ENCODE measurements at regions not wholly inside any gene's neighbourhood (a gene's known extent, or its start where the extent isn't known, plus 50 kb on each side); places are given as distances from the start of the nearest gene placed in this dataset.

- TF ChIP-seq TAF1 (IDR thresholded peaks at IDR 0.05; ENCODE audit: borderline replicate concordance, low read depth, low read length) (no peak), POLR2A (IDR thresholded peaks at IDR 0.05; ENCODE audit: low read depth, low read length) (no peak), POLR2AphosphoS5 (IDR thresholded peaks at IDR 0.05; ENCODE audit: low read depth, low read length) (no peak)
- no peak for FAIRE-seq
- DNase-seq (ENCODE audit: insufficient read length), result no peak
Measured at GRCh38 chr6:6891949-6892461, 215.8 kb upstream of the RREB1 start.

DNA sequence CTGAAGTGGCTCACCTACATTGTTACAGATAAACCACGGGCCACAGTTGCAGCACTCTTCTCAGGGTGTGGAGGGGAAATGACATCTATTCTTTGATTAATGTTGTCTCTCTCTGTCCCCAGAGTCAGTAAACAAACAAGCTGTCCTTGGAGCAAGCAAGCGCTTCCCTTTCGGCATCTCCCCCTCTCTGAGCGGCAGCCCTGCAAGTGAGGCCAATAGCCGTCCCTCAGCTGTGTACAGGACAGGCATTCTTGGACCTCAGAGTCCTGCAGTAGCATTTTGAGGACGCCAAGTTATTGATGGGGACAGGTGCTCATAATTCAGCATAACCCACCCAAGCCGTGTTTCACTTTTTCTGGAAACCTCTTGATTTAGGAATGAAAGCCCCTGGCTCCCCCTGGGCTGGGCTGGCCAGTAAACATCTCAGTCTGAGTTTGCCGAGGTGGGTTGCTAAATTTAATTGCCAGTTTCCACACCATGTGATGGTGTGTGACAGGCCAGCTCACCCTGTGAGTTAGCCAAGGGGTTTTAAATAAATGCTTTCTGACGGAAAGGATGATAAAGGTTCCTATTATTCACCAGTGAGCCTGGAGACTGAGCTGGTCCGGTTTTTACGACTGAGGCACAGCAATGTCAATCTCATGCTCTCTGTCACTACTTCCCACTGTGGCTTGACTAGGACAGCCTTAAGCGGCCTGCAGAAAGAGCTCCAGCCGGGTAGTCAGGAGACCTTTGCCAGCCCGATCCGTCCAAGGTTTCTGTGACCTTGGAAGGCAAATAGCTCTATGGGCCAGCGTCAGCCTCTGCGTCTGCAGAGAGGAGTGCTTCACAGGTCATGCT, 214.8 kb upstream of the RREB1 start:
- no peak for FAIRE-seq
- no peak for DNase-seq (ENCODE audit: insufficient read length)

DNA sequence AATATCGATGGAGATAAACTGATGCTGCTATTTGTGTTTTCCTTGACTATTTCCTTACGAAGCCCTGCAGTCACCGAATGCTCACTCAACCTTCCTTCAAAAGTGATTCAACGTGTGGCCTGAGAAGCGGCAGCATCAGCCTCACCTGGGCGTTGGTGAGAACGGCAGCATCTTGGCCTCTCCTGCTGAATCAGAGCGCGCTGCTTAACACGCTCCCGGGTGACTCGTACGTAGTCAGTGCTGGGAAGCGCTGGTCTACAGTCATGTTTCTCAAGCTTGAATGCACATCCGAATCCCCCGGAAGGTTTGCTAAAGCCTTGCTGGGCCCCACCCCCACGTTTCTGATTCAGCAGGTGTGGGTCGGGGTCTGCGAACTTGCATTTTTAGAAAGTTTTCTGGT, 214.1 kb upstream of the RREB1 start:
- no peak for FAIRE-seq
- no peak for DNase-seq (ENCODE audit: insufficient read length)
- TF ChIP-seq TAF1 (IDR thresholded peaks at IDR 0.05; ENCODE audit: borderline replicate concordance, low read depth, low read length), result no peak
- no peak for TF ChIP-seq POLR2AphosphoS5 (IDR thresholded peaks at IDR 0.05; ENCODE audit: low read depth, low read length)
- TF ChIP-seq POLR2A (IDR thresholded peaks at IDR 0.05; ENCODE audit: low read depth, low read length), result no peak

More for the DNA sequence above, 214.8 kb upstream of the RREB1 start:
- TF ChIP-seq POLR2AphosphoS5 (IDR thresholded peaks at IDR 0.05; ENCODE audit: low read depth, low read length) (no peak), POLR2A (IDR thresholded peaks at IDR 0.05; ENCODE audit: low read depth, low read length) (no peak), TAF1 (IDR thresholded peaks at IDR 0.05; ENCODE audit: borderline replicate concordance, low read depth, low read length) (no peak)

DNA sequence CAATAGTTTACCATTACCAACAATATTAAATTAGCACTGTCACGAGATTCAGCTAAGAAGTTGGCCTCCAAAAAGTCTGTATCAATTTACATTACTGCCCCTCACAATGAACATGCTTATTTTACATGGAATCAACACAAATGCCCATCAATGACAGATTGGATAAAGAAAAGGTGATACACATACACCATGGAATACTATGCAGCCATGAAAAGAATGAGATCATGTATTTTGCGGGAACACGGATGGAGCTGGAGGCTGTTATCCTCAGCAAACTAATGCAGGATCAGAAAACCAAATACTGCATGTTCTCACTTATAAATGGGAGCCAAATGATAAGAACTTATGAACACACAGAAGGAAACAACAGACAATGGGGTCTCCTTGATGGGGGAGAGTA, 211.8 kb upstream of the RREB1 start:
- no peak for TF ChIP-seq POLR2AphosphoS5 (IDR thresholded peaks at IDR 0.05; ENCODE audit: low read depth, low read length)
- no peak for TF ChIP-seq POLR2A (IDR thresholded peaks at IDR 0.05; ENCODE audit: low read depth, low read length)
- TF ChIP-seq TAF1 (IDR thresholded peaks at IDR 0.05; ENCODE audit: borderline replicate concordance, low read depth, low read length), result no peak
- FAIRE-seq, result no peak

GRCh38 chr6:6897140-6897539, 210.6 kb upstream of the RREB1 start:
- TF ChIP-seq POLR2AphosphoS5 (IDR thresholded peaks at IDR 0.05; ENCODE audit: low read depth, low read length), result no peak
- no peak for TF ChIP-seq TAF1 (IDR thresholded peaks at IDR 0.05; ENCODE audit: borderline replicate concordance, low read depth, low read length)
- TF ChIP-seq POLR2A (IDR thresholded peaks at IDR 0.05; ENCODE audit: low read depth, low read length), result no peak
- FAIRE-seq (no peak), DNase-seq (ENCODE audit: insufficient read length) (no peak)

More for the DNA sequence above, 211.8 kb upstream of the RREB1 start:
- no peak for DNase-seq (ENCODE audit: insufficient read length)

GRCh38 chr6:6900569-6901204, 207.1 kb upstream of the RREB1 start:
- FAIRE-seq (no peak), DNase-seq (ENCODE audit: insufficient read length) (no peak)
- TF ChIP-seq POLR2AphosphoS5 (IDR thresholded peaks at IDR 0.05; ENCODE audit: low read depth, low read length) (no peak), POLR2A (IDR thresholded peaks at IDR 0.05; ENCODE audit: low read depth, low read length) (no peak), TAF1 (IDR thresholded peaks at IDR 0.05; ENCODE audit: borderline replicate concordance, low read depth, low read length) (no peak)

DNA sequence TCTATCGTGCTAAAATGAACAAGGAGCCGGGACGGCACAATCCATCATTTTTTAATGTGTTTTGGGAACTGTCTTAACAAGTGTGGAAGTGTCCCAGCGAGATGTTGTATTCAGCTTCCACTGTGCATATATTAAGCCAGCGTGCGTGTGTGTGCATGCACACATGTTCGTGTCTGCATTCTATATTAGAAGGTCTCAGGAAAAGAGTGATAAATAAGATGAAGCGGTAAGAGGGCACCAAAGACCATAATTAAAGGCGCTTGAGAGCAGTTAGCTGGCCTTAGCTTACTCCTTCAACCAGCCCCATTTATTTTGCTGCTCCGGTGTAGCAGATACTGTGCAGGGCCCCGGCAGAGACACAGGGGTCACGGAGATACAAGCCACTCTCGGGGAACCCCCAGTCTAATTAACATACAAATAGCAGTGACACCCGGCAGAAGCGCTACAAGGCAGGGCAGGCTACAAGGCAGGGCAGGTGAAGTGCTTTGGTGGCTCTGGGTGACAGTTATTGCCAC, 206.5 kb upstream of the RREB1 start:
- DNase-seq (ENCODE audit: insufficient read length) (no peak), FAIRE-seq (no peak)
- TF ChIP-seq POLR2A (IDR thresholded peaks at IDR 0.05; ENCODE audit: low read depth, low read length), result no peak
- no peak for TF ChIP-seq TAF1 (IDR thresholded peaks at IDR 0.05; ENCODE audit: borderline replicate concordance, low read depth, low read length)
- TF ChIP-seq POLR2AphosphoS5 (IDR thresholded peaks at IDR 0.05; ENCODE audit: low read depth, low read length), result no peak

DNA sequence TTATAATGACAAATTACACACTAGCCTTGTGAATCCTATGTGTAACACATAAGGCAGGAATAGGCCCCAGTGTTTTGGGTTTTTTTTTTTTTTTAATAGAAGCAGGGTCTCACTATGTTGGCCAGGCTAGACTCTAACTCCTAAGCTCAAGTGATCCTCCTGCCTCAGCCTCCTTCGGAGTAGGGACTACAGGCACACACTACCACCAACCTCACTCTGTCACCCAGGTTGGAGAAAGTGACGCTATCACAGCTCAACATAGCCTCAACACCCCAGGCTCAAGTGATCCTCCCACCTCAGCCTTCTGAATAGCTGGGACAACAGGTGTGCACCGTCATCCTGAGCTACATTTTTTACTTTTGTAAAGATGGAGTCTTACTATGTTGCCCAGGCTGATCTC, 205.8 kb upstream of the RREB1 start:
- no peak for TF ChIP-seq TAF1 (IDR thresholded peaks at IDR 0.05; ENCODE audit: borderline replicate concordance, low read depth, low read length)
- no peak for TF ChIP-seq POLR2A (IDR thresholded peaks at IDR 0.05; ENCODE audit: low read depth, low read length)
- no peak for TF ChIP-seq POLR2AphosphoS5 (IDR thresholded peaks at IDR 0.05; ENCODE audit: low read depth, low read length)
- DNase-seq (ENCODE audit: insufficient read length) (no peak), FAIRE-seq (no peak)

DNA sequence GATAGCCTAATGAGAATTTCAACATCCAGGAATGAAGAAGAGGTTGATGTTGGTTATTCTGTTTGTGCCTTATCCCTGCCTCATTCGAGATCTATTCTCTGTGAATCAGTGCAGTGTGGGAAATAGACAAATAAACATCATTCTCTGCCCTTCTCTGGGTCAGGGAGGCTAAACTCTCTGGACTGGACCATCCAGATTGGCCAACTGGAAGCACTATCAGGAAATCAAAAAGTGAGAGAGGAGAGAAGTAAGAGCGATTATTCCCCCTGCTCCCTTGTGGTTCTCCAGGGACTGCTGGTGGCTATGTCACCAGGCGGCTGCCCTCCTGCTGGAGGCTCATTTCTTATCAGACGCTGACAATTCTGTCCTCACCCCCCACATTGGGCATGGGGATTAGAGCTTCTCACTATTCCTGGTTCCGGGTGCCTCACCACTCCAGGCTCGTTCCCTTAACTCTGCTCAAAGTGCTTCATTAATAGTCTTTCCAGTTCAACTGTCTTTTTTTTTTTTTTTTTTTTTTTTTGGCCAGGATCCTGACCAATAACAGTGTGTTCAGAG, 201.7 kb upstream of the RREB1 start:
- FAIRE-seq (no peak), DNase-seq (ENCODE audit: insufficient read length) (no peak)
- TF ChIP-seq POLR2AphosphoS5 (IDR thresholded peaks at IDR 0.05; ENCODE audit: low read depth, low read length), result no peak
- TF ChIP-seq POLR2A (IDR thresholded peaks at IDR 0.05; ENCODE audit: low read depth, low read length), result no peak
- no peak for TF ChIP-seq TAF1 (IDR thresholded peaks at IDR 0.05; ENCODE audit: borderline replicate concordance, low read depth, low read length)

DNA sequence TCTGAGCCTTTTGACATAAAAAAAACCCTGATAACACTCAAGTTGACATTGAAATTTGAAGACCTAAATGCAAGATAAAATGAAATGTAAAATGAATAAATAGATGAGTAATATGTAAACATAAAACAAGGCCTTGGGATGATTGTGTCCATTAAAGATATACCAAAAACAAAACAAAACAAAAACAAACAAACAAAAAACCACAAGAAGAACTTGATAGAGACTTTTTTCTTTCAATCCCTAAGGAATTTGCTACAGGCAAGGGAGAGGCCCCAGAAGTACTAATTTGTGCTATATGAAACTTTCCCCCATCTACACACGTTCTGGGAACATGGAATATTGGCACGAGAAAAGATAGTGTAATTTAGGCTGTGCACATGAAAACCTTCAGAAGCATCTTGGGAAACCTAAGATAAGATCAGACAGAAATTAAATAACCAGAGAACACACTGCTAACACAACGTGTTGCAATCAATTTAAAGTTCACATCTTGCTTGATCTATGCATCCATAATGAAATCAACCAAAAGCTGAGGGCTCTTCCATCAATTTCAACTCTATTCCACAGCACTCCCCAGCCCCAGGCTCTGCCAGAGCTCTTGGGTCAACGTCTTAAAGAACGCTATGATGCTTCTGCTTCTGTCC, 201.1 kb upstream of the RREB1 start:
- no peak for FAIRE-seq
- no peak for DNase-seq (ENCODE audit: insufficient read length)
- TF ChIP-seq POLR2A (IDR thresholded peaks at IDR 0.05; ENCODE audit: low read depth, low read length), result no peak
- TF ChIP-seq POLR2AphosphoS5 (IDR thresholded peaks at IDR 0.05; ENCODE audit: low read depth, low read length), result no peak
- no peak for TF ChIP-seq TAF1 (IDR thresholded peaks at IDR 0.05; ENCODE audit: borderline replicate concordance, low read depth, low read length)

- FAIRE-seq, result no peak
- DNase-seq (ENCODE audit: insufficient read length), result no peak
- TF ChIP-seq POLR2AphosphoS5 (IDR thresholded peaks at IDR 0.05; ENCODE audit: low read depth, low read length) (no peak), POLR2A (IDR thresholded peaks at IDR 0.05; ENCODE audit: low read depth, low read length) (no peak), TAF1 (IDR thresholded peaks at IDR 0.05; ENCODE audit: borderline replicate concordance, low read depth, low read length) (no peak)
Measured at GRCh38 chr6:6907286-6907685, 200.5 kb upstream of the RREB1 start.

Data from GM12892 (cell line).